OCI-LY7 (cell line): ENCODE measurements at regions not wholly inside any gene's neighbourhood (a gene's known extent, or its start where the extent isn't known, plus 50 kb on each side); places are given as distances from the start of the nearest gene placed in this dataset.

Source experiments
- CTCF ChIP-seq: fragments of 200-600 bp; sonication (generic); conservative IDR thresholded peaks from 2 replicates; pipeline ENCODE4 v1.5.1; 2014; ENCODE audit warnings: mild to moderate bottlenecking, antibody characterized with exemption, low read length, moderate library complexity, mixed read lengths
- EZH2phosphoT487 ChIP-seq: fragments of 200-600 bp; sonication (generic); IDR thresholded peaks from 2 replicates; pipeline ENCODE4 v1.6.1; 2018; ENCODE audit warnings: low read depth, borderline replicate concordance, mild to moderate bottlenecking, mixed run types, antibody characterized with exemption, low read length, moderate library complexity, mixed read lengths

- TF ChIP-seq CTCF (no peak), EZH2phosphoT487 (no peak)
Measured at GRCh38 chr2:7490672-7491071, 573.5 kb downstream of the RNF144A start.
